GM19455 (cell line): ENCODE measurements at regions not wholly inside any gene's neighbourhood (a gene's known extent, or its start where the extent isn't known, plus 50 kb on each side); places are given as distances from the start of the nearest gene placed in this dataset.

Source experiments
- ATAC-seq: cut with Tn5 transposase; IDR thresholded peaks from one replicate; pipeline ENCODE4 v1.9.1; 2021; ENCODE audit not compliant: unreplicated experiment

DNA sequence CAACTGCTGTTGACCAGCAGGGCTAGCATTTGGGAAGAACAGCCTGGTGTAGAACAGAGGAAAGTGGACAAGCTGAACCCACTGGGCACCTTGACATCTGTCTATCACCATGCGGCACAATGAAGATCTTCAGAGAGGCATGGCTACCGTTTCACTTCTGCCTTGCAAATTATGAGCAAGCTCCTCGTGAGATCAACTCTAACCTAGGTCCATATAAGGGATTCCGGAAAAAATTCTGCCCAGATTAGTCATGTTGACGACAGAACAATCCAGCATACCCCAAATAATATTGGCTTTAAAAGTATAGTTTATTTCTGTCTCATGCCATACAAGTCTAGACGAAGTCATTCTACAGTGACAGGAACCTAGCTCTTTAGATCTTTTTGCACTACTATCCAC lies 91.6 kb upstream of the ATF7IP start:
- ATAC-seq, result no peak

DNA sequence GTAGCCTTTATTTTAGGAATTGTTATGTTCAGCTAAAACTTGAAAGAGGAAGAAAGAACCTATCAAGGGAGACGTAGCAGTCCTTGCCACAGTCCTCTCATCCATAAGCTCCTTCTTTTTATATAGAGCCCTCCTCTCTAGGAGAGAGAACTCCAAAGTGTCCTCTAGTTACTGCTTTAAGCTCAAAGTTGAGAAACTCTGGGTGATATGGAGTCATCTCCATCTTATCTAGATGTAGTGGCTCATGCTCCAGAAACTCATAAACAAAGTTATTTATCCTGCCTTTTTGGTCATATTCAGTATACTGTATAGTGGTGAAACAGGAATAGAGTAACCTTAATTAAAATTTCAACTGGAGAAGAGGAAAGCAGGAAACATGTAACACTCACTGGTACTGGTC lies 90.4 kb upstream of the ATF7IP start:
- no peak for ATAC-seq

DNA sequence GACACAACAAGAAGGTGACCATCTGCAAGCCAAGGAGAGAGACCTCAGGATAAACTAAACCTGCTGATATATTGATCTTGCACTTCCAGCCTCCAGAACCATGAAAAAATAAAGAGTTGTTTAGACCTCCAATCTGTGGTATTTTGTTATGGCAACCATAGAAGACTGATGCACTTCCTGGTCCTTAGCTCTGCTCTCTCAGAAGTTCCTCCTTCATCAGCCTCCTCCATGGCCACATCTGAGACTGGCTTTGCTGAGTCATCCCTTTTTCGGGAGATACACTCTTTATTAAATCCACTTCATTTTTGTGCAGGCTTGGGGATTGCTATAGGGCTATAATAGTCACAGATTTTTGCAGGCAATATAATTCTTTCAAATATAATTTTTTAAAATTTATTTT lies 89.6 kb upstream of the ATF7IP start:
- no peak for ATAC-seq

DNA sequence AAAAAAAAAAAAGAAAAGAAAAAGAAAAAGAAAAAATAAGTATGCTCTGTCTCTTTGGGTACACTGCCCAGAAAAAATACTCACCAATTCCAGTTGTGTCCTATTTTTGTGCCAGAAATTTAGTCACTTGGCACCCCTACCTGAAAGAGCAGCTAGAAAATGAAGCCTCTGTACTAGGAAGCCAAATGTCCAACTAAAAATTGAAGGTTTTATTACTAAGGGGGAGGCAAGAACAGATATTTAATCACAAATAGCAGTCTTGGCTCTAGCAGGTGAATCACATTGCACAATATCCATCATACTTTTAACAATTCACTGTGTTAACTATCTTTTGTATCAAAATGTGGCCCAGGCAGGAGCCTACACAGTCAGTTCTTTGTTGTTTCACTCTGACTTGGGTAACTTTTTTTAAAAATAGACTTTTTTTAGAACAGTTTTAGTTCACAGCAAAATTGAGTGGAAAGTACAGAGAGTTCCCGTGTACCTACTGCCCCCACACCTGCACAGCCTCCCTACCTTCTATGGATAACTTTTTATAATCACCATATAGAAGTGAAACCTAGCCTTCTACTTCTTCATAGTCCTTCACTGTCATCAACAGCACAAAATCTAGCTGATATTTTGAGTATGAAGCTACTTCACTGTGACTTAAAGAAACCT lies 87.1 kb upstream of the ATF7IP start:
- no peak for ATAC-seq

DNA sequence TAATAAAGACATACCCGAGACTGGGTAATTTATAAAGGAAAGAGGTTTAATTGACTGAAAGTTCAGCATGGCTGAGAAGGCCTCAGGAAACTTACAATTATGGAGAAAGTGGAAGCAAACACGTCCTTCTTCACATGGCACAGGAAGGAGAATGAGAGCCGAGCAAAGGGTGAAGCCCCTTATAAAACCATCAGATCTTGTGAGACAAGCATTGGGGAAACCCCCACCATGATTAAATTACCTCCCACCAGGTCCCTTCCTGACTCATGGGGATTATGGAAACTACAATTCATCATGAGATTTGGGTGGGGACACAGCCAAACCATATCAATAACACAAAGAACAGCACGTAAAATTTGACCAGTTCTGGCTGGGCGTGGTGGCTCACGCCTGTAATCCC lies 85.6 kb upstream of the ATF7IP start:
- no peak for ATAC-seq

DNA sequence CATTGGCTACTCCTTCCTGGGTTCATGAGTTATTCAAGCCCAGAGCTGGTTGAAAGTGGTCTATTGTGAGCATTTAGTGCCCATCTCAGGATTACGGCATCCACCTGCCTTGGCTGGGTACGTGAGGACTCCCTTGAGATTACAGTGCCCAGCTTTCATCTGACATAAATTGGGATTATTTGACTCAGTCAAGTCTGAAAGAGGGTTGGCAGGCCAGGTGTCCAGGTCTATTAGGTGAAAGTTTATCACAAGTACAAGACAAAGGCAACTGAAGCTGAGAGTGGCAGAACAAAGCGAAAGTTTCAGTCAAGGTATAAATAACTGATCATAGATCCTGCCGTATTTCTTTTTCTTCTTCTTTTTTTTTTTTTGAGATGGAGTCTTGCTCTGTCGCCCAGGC lies 84.6 kb upstream of the ATF7IP start:
- ATAC-seq, result no peak

DNA sequence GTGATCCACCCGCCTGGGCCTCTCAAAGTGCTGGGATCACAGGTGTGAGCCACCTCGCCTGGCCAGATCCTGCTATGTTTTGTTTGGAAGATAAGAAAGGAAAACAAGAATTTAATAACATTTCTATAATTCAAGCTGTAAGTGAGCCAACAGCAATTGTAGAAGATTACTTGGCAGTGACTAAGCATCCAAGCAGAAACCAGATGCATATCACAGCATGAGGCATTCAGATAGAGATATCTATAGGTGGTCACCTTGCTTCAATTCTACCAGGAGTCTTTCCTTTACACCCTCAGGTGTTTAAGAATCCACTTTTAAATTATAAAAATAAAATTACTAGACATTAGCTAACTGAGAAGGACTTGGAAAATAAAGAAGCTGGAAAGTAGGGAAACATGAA lies 83.9 kb upstream of the ATF7IP start:
- ATAC-seq, result no peak

DNA sequence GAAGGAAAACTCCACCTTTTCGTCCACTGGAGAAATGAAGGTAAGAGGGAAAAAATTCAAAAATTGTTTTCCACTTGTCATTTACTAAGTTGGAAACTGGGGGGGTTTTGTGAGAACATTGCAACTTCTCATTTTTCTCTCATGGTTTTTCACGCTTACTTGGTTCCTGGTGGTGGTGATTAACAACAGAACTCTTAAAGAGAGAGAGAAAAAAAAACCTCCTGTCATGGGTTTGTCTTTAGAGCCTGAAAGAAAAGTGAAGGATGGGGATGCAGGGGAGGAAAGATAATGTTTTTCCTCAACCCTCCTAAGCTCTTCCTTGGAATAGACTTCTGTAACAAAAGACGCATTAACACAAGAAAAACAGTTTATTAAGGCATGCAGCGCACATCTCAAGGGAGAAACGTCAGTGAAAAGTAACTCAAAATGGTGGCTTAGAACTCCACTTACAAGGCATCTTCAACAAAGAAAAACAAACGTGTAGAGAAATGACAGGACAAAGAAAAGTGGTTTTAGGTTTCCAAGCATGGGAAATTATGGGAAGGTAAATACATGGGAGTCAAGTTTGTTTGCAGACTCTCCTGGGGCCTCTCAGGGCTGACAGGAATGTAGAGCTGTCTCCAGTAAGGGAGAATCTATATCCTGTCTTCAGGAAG lies 81.9 kb upstream of the ATF7IP start:
- ATAC-seq, result no peak

DNA sequence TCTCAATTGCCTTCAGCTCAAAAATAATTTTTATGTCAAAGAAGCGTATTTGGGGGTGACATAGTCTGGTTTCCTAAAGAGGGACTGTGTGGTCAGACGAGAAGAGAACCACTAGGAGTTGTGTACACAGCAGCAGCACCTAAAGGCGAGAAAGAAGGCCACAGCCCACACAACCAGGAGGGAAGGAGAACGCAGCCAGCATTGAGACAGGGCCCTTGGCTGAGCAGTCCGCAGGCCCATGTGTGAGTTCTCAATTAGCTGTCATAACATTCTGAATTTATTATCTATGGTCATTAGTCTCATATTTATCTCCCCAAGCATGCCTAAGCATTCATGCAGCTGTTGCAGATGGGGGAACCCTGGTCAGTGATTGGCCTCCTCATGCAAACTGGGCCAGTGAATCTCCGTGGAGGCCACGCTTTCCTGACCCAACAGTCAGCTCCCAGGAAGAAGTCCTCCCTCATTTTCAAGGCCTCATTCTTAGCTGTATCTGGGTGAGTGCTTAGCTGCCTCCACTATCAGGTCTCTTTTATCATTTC lies 81.2 kb upstream of the ATF7IP start:
- no peak for ATAC-seq

DNA sequence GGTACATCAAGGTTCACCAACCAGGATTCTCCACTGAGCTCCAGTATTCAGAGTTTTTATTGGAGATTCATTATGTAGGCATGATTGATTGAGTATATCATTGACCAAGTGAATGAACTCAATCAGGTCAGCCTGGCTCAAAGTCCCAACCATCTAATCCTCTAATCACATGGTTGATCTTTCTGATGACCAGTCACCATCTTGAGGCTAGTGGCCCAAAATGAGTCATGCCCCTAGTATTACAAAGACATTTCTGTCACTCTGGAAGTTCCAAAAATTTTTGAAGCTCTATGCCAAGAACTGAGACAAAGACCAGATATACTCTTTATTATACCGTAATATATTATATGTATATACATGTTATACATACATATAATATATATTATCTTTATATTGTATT lies 75.9 kb upstream of the ATF7IP start:
- no peak for ATAC-seq

DNA sequence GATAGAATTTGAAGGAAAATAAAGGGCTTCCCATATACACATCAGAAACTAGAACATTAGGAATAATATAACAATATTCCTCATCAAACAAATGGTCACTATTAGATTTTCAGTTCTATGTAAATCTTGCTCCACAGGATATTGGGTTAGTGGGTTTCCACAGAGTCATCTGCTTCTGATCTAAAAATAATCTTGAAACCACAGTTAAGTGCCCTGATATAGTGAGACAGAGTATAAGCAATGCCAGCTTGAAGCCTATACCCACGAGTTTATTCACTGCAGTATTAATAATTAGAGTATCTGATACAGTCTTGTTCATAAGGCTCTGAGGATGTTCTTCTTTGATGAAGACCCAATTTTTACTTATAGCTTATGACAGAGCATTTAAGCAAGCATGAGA lies 74.5 kb upstream of the ATF7IP start:
- ATAC-seq, result no peak

DNA sequence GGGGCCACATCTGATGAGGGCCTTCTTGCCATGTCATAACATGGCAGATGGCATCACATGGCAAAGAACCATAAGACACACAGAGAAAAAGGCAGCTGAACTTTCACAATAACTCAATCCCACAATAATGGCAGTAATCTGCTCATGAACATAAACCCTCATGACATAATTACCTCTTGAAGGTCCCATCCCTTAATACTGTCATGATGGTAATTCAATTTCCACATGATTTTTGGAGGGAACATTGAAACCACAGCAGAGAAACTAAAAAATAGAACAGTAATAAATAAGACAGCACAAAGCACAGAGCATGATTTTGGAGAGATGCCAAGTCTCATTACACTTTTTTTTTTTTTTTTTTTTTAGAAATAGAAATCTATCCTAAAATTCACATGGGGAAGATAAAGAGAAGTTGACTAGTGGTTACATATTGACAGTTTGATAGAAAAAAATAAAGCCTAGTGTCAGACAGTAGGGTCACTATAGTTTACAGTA lies 61.8 kb upstream of the ATF7IP start:
- no peak for ATAC-seq

DNA sequence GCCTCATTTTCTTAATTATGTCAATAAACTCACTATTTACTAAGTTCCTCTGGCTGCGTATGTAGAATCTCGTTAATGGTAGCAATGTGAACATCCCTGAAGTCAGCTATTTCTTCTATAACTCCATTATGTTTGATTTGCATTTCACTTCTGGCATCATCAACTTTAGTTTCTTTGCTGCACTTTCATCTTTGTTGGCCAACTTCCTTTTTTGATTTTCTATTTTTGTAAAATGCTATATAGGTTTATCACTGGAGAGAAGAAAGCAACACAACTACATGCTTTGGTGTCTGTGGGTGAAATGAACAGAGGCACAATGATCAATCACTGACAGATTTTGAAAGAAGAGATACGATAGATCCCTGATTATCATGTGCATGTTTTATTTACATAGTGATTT lies 58.5 kb upstream of the ATF7IP start:
- no peak for ATAC-seq

DNA sequence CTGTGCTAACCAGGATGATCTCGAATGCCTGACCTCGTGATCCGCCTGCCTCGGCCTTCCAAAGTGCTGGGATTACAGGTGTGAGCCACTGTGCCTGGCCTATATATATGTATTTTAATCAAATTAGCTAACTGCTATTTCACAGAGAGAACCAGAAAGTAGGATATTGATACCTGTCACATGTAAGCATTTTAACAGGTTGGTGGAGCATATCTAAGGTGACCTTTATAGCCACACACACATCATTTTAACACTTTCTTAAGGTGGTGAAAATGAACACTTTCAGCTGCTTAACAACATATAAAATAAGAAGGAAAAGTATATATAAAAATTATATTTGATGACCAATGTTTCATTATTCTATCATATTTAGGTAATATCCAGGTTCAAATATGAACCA lies 57.0 kb upstream of the ATF7IP start:
- ATAC-seq, result no peak

DNA sequence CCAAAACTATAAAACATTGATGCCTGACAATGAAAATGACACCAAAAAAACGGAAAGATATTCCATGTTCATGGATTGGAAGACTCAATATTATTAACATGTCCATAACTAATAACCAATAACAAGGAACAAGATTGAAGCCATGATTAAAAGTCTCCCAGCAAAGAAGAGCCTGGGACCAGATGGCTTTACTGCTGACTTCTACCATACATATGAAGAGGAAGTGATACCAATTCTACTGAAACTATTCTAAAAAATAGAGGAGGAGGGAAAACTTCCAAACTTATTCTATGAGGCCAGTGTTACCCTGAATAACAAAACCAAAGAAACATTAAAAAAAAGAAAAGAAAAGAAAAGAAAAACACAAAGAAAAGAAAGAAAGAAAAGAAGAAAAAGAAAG lies 54.6 kb upstream of the ATF7IP start:
- ATAC-seq, result no peak

DNA sequence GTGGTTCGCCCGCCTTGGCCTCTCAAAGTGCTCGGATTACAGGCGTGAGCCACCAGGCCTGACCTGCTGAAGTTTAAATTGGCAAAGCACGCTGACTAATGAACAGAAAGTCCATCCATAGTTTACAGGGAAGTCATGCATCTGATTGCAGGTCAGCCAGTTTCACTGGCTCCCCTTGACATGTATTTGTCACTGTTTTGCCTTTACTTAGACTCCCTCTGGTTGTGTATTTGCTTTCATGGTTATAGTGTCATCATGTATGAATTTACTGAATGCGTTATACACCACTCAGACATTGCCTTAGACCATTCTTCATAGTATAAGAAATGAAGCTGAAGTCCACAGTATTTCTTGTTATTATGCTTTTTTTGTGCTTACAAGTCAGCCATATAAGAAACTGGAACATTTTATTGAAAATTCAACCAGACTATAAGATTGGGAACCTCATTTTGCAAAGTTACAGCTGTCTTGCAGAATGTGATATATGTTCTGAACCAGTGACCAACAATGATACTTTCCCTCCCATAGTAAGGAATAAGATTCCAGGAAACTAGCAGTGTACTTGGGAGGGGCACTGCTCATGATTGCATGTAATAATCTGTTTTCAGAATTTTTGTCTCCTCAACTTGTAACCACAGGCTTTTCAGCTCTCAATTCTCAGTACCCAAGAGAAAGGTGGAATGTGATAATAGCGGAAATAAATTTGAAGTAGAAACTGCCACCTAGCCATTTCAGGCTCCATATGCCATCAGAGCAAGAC lies 51.9 kb upstream of the ATF7IP start:
- ATAC-seq, result no peak

DNA sequence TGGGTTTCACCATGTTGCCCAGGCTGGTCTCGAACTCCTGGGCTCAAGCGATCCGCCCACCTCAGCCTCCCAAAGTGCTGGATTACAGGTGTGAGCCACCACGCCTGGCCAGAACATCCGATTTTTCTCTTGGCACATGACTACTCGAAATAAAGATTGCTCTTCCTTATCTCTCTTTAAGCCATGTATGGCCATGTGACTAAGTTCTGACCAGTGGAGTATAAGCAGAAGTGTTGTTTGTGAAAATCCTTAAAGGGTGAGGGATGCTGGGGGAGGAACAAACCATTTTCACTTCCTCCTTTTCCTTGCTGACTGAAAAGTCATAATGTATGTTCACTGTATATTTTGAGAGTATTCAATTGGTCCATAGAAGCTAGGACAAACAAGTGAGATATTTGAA lies 50.7 kb upstream of the ATF7IP start:
- no peak for ATAC-seq

DNA sequence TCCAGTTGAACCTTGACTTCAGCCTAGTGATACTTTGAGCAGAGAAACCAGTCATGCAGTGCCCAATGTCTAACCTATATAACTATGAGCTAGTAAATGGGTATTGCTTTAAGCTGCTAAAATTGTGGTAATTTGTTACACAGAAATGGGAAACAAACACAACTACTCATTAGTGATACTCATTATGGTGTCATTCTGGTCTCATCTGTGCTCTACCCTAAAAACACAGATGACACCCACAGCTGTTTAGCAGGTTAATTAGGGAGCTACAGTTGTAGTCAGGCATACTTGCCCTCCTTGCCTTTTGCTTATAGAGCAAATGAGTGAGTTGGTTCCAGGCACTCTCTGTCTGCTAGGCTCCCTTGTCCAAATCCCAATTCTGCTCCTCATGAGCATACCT lies 50.0 kb upstream of the ATF7IP start:
- no peak for ATAC-seq
